ENCODE measurements at regions not wholly inside any gene's neighbourhood (a gene's known extent, or its start where the extent isn't known, plus 50 kb on each side); places are given as distances from the start of the nearest gene placed in this dataset.

DNA sequence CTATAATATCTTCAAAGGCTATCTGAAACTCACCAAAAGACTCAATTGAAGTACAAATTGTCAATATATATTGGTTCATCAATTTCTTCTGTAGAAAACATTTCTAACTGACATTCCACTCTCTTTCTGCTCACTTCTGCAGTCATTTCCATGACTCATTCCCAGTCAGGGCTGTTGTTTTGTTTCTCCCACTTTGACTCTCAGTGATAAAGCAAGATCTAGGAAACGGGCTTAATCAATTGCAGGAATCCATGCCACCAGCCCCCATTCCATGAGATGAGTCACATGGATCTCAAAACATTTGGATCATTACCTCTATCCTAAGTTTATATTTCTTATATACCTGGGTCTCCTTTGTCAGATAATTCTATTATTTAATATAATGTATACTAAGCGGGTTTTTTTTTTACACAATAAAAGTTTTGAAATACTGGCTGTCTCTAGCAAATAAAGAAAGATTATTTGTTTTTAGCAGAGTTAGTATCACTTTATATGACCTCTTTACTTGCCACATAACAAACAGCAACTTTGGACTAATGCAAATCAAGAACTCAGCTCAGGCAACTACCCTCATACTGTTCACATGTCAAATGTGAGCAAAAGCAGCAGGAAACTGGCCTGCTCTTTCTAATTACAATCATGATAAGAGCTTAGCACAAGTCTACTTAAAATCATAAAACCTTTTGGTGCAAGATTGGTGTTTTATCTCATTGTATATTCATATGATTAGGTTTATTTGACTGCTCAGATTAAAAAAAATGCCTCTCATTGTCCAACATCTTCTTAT, 251.1 kb upstream of the PIK3C3 start:
- no peak for TF ChIP-seq CTCF (conservative IDR thresholded peaks at IDR 0.05 in 1 of 2, IDR thresholded peaks at IDR 0.05 in 1 of 2; ENCODE audit: extremely low read depth in 1 of 2, insufficient read depth in 1 of 2, low read depth in 1 of 2, low read length in 2 of 2)
- no peak for TF ChIP-seq EZH2 (IDR thresholded peaks at IDR 0.05; ENCODE audit: borderline replicate concordance, low read length)
